HG03060 (cell line): ENCODE measurements at regions not wholly inside any gene's neighbourhood (a gene's known extent, or its start where the extent isn't known, plus 50 kb on each side); places are given as distances from the start of the nearest gene placed in this dataset.

Experiments used
- ATAC-seq: cut with Tn5 transposase; IDR thresholded peaks from one replicate; pipeline ENCODE4 v1.9.1; 2021; ENCODE audit warnings: low read depth, moderate number of reproducible peaks; ENCODE audit not compliant: unreplicated experiment

GRCh38 chr6:85703406-85703805, 60.7 kb upstream of the SYNCRIP start:
- ATAC-seq, result no peak
